ENCODE measurements at regions not wholly inside any gene's neighbourhood (a gene's known extent, or its start where the extent isn't known, plus 50 kb on each side); places are given as distances from the start of the nearest gene placed in this dataset.
"Not testable (repeated sequence)": the region's sequence is repeated elsewhere in the genome, so short reads cannot be mapped to it uniquely, and the experiment has no call there.

DNA sequence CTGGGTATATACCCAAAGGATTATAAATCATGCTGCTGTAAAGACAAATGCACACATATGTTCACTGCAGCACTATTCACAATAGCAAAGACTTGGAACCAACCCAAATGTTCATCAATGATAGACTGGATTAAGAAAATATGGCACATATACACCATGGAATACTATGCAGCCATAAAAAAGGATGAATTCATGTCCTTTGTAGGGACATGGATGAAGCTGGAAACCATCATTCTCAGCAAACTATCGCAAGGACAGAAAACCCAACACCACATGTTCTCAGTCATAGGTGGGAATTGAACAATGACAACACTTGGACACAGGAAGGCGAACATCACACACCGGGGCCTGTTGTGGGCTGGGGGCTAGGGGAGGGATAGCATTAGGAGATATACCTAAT lies 406.1 kb downstream of the NFIB start:
- not testable (repeated sequence) for H3K36me3 Mint-ChIP-seq (ENCODE audit: low read depth); H3K27ac Mint-ChIP-seq; H3K27me3 Mint-ChIP-seq; H3K4me3 Mint-ChIP-seq; H3K9me3 Mint-ChIP-seq; ATAC-seq (replicated peaks); H3K4me1 Mint-ChIP-seq

DNA sequence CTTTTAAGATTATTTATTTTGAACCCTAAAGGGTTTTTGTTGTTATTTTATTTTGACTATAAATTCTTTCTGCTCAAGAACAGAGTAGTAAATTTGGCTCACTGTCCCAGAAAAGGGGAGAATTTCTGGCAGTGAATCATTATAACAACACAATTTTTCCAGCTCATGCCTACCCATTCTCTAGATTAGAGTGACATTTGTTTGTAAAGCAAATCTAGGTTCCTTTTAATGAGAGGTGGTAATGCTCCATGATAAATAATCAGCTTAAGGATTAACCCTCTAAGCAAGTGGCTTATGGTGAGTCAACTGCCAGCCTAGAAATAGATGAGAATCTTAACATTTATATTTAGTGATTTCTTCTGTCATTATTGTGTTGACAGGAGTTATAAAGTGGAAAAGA lies 409.2 kb downstream of the NFIB start:
- H3K4me3 Mint-ChIP-seq, result no peak overlapping the region
- no peaks in the 10 kb centered on the region for H3K27me3 Mint-ChIP-seq
- H3K27ac Mint-ChIP-seq, result no peak overlapping the region
- H3K4me1 Mint-ChIP-seq, result no peaks in the 10 kb centered on the region
- no peak for ATAC-seq (replicated peaks)
- no peaks in the 10 kb centered on the region for H3K36me3 Mint-ChIP-seq (ENCODE audit: low read depth)
- H3K9me3 Mint-ChIP-seq, result no peaks in the 10 kb centered on the region

DNA sequence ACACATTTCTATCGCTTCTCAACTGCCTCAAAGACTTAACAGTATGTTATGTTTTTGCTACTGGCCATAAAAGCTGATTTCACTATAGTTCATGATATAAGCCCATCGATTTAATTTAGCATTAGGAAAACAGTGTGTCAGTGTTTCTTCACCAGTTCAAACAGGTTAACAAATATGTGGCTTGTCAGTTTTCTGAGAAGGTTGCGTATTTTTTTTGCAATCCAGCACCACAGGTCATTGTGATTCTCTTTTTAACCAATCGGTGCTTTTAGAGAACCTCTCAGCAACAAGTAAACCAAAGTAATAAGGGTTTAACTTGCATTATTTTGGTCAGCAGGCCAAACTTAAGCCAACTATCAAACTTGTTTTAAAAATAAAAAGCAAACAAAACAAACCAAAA lies 409.6 kb downstream of the NFIB start:
- H3K4me3 Mint-ChIP-seq, result no peak overlapping the region
- no peaks in the 10 kb centered on the region for H3K36me3 Mint-ChIP-seq (ENCODE audit: low read depth)
- no peak for ATAC-seq (replicated peaks)
- H3K9me3 Mint-ChIP-seq, result no peaks in the 10 kb centered on the region
- no peaks in the 10 kb centered on the region for H3K4me1 Mint-ChIP-seq
- no peaks in the 10 kb centered on the region for H3K27me3 Mint-ChIP-seq
- H3K27ac Mint-ChIP-seq, result no peak overlapping the region

DNA sequence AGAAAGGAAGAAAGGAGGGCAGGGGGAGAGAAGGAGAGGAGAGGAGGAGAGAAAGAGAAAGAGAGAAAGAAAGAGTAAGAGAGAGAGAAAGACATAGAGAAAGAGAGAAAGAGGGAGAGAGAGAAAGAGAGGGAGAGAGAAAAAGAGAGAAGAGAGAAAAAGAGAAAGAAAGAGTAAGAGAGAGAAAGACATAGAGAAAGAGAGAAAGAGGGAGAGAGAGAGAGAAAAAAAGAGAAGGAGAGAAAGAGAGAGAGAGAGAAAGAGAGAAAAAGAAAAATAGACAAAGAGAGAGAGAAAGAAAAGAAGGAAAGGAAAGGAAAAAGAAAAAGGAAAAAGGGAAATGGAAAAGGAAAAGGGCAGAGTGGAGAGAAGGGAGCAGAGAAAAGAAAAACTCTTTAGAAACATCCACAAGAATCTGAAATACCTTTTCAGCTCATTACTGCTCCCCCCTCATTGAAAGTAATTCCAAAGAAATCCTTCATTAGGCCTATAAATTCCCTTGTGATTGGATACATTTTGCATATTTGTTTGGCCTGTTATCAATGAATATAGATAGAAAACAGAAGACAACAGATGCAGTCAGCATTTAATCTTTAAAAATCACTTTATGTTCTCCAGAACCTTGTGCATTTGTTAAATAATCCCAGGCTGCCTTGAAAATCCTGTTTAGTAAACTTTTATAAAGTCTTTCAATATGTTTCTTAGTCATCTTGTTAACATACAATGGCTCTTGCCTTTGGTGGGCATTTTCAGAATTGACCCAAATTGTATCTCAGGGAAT lies 411.5 kb downstream of the NFIB start:
- no peaks in the 10 kb centered on the region for H3K4me1 Mint-ChIP-seq

DNA sequence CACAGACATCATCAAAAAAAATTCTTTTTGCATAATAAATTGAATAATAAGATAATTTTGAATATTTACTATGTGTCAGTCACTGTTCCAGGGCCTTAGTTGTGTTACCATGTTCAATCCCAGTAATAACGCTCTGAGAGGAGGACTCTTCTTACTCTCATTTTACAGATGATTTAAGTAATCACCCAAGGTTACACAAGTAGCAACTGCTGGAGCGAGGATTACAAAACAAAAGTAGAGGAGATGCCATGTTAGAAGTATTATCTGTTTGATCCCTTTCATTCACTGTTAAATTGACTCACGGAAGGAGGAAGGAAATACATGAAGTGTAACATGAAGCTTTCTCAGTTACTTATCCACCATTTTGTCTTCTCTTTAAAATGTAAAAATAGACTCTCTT lies 412.8 kb downstream of the NFIB start:
- ATAC-seq (replicated peaks), result no peak
- Mint-ChIP-seq H3K4me3 (no peak overlapping the region), H3K4me1 (no peaks in the 10 kb centered on the region), H3K9me3 (no peaks in the 10 kb centered on the region), H3K27ac (no peak overlapping the region), H3K27me3 (no peaks in the 10 kb centered on the region), H3K36me3 (ENCODE audit: low read depth) (no peaks in the 10 kb centered on the region)

More for the DNA sequence above, 411.5 kb downstream of the NFIB start:
- Mint-ChIP-seq H3K27me3 (no peaks in the 10 kb centered on the region), H3K36me3 (ENCODE audit: low read depth) (no peaks in the 10 kb centered on the region), H3K4me3 (no peak overlapping the region), H3K27ac (no peak overlapping the region), H3K9me3 (no peaks in the 10 kb centered on the region)
- no peak for ATAC-seq (replicated peaks)

DNA sequence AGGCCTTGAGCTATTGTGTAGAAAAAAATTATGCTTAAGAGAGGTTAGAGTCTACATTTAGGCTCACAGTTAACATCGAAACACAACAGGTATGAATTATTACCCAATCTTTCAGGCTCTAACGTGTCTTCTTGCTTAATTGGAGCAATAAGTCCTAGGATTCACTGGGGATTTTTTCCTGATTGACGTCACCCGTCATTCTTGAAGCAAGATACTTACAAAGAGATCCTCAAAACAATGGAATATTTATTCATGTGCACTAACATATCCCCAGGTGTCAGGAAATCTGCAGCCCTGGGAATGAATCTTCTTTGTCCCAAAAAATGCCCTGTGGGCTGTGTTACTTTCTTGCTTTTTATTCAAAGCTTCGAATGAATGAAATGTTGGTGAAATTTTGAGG lies 413.5 kb downstream of the NFIB start:
- Mint-ChIP-seq H3K36me3 (ENCODE audit: low read depth) (no peaks in the 10 kb centered on the region), H3K4me1 (no peaks in the 10 kb centered on the region)

DNA sequence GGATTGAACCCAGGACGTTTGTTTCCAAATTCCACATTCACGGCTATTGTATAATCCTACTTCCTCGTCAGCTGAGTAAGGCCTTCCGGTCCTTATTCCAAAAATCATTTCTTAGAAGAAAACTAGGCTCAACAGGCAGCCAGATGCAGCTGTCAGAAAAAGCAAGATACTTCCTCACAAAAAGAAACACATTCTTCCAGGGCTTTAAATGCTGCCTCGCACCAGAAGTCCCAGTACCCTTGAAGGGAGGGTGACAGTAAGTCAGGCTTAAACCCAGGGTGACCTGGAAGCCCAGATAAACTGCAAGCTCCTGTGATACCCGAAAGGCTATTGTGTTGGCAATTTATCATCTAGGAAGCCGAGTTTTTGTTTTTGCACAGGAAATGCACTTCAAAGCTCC lies 414.0 kb downstream of the NFIB start:
- Mint-ChIP-seq H3K4me3 (no peak overlapping the region), H3K27me3 (no peaks in the 10 kb centered on the region), H3K9me3 (no peaks in the 10 kb centered on the region), H3K27ac (no peak overlapping the region), H3K36me3 (ENCODE audit: low read depth) (no peaks in the 10 kb centered on the region), H3K4me1 (no peaks in the 10 kb centered on the region)
- no peak for ATAC-seq (replicated peaks)

More for the DNA sequence above, 413.5 kb downstream of the NFIB start:
- H3K27ac Mint-ChIP-seq, result no peak overlapping the region
- no peak for ATAC-seq (replicated peaks)
- H3K27me3 Mint-ChIP-seq, result no peaks in the 10 kb centered on the region
- no peaks in the 10 kb centered on the region for H3K9me3 Mint-ChIP-seq
- H3K4me3 Mint-ChIP-seq, result no peak overlapping the region

DNA sequence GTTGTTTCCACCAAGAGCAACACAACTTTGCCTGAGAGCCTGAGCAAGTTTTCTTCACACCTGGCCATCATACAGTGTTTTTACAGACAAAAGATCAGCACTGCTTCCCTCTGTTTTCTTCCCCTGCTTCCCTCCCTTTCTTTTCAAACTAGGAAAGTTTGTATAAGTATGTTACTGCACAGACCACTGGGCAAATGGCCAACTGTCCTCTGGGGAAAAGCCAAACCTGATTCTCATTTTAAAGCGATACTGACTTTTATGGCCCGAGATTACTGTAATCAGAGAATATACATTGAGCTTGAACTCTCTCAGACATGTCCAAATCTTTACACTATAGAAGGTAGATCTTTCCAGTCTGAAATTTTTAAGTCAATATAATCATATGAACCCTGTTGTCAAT lies 415.0 kb downstream of the NFIB start:
- Mint-ChIP-seq H3K27ac (no peak overlapping the region), H3K9me3 (peaks cover 3% of the 10 kb centered on the region), H3K27me3 (no peaks in the 10 kb centered on the region), H3K4me1 (no peaks in the 10 kb centered on the region), H3K36me3 (ENCODE audit: low read depth) (no peaks in the 10 kb centered on the region), H3K4me3 (no peak overlapping the region)
- no peak for ATAC-seq (replicated peaks)

DNA sequence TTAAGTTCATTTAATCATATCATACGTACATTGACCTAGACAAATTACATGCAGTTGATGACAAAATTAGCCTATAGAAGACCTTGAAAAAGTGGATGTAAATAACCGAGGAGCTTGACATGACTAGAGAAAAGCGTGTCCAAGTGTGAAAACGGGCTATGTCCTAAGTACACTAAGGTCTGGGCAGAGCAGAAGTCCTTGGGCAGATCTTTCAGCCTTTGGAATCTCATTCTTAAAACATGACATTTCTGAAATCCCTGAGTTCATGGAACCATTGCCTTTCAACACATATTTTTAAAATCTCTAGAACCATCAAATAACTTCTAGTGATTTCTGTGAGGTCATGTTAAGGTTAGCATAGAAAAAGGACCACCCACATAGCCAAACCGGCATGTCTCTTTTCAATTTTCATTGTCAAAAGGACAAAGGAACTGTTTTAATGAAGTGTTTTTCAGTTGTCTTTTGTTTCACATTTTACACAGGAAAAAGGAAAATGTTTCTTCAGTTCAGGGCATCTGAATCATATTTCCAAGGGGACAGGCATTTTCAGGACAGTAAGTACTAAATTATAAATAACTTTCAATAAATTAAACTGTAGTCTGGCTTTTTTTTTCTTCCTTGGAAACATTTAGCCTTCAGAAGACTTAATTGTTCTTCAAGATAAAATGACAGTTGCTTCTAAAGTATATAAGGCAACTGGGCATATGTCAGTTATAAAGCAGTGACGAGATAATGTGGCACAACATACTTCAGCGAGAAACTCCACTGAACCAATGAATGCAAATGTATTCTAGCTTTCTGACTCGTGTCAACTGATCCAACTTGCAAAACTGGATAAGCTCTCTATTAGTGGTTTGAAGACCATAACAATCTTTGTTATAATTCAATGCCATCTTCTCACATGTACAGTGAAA lies 416.8 kb downstream of the NFIB start:
- ATAC-seq (replicated peaks), result no peak
- Mint-ChIP-seq H3K9me3 (peaks cover 8% of the 10 kb centered on the region), H3K27ac (no peak overlapping the region)

DNA sequence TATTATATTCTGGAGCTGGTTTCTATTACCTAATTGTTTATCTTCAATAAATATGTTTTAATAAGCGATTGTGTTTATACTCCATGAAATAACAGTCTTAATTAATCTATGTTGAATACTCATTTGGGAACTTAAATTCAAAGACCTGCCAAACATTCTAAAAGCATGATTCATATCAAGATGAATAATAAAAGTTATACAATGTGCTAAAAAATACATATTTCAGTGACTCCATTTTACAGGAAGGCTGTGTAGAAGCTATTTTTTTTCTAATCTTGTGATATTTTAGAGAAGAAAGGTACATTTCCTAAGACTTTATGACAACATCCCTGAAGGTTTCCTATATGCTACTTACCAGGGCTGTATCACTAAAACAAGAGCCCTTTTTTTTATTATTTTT lies 417.9 kb downstream of the NFIB start:
- Mint-ChIP-seq H3K4me1 (no peaks in the 10 kb centered on the region), H3K9me3 (peaks cover 8% of the 10 kb centered on the region), H3K36me3 (ENCODE audit: low read depth) (no peaks in the 10 kb centered on the region), H3K27me3 (no peaks in the 10 kb centered on the region), H3K4me3 (no peak overlapping the region), H3K27ac (no peak overlapping the region)
- no peak for ATAC-seq (replicated peaks)

More for the DNA sequence above, 416.8 kb downstream of the NFIB start:
- H3K36me3 Mint-ChIP-seq (ENCODE audit: low read depth), result no peaks in the 10 kb centered on the region
- no peak overlapping the region for H3K4me3 Mint-ChIP-seq
- H3K27me3 Mint-ChIP-seq, result no peaks in the 10 kb centered on the region
- no peaks in the 10 kb centered on the region for H3K4me1 Mint-ChIP-seq

DNA sequence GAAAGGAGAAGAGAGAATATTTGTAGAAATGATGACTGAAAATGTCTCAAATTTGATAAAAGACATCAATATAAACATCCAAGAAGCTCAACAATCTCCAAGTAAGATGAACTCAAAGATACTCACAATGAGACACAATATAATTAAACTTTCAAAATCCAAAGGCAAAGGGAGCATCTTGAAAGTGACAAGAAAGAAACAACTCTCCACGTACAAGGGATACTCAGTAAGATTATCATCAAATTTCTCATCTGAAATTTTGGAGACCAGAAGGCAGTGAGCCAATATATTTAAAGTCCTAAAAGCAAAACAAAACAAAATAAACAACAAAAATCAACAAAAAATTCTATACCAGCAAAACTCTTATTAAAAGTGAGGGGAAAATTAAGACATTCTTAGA lies 428.7 kb downstream of the NFIB start:
- Mint-ChIP-seq H3K4me1 (no peaks in the 10 kb centered on the region), H3K4me3 (no peak overlapping the region), H3K9me3 (peaks cover 11% of the 10 kb centered on the region), H3K36me3 (ENCODE audit: low read depth) (no peaks in the 10 kb centered on the region), H3K27me3 (no peaks in the 10 kb centered on the region), H3K27ac (no peak overlapping the region)
- no peak for ATAC-seq (replicated peaks)

DNA sequence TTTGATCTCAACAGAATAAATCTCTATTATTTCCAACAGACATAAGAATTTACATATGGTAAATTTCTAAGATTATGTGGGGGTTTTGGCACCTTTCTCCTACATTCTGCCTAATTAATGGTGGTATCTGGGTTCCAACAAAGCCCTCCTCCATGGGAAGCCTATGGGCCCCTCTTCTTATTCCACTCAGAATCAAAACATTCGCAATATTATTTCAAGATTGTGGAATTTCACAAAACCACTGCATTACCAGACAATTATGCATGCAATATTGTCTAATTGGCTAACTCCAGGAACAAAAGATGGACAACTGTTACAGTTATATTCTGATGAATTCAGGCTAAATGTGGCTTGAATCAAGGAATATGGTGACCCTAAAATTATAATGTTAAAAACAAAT lies 434.0 kb downstream of the NFIB start:
- H3K4me3 Mint-ChIP-seq, result no peak overlapping the region
- H3K36me3 Mint-ChIP-seq (ENCODE audit: low read depth), result no peaks in the 10 kb centered on the region
- peaks cover 10% of the 10 kb centered on the region for H3K9me3 Mint-ChIP-seq
- no peak for ATAC-seq (replicated peaks)
- H3K27me3 Mint-ChIP-seq, result no peaks in the 10 kb centered on the region
- no peak overlapping the region for H3K27ac Mint-ChIP-seq
- H3K4me1 Mint-ChIP-seq, result no peaks in the 10 kb centered on the region

DNA sequence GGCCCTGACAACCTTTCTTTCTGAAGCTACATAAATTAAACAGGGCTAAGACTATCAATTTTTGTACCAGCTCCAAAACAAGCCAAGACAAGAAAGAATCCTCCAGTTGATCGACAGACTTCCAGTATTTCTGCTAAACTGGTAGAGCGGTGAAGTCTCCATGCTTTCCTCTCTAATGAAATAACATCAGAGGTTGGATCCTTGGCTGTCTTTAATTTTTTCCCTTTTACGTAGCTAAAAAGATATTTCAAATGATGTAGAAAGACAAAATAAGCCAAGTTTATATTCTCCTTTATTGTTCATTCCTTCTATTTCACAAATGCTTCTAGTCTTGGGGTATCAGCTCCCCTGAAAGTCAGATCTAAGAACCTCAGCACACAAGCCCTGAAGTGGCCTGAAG lies 434.9 kb downstream of the NFIB start:
- H3K9me3 Mint-ChIP-seq, result peaks cover 9% of the 10 kb centered on the region
- H3K4me1 Mint-ChIP-seq, result no peaks in the 10 kb centered on the region
- no peak for ATAC-seq (replicated peaks)
- H3K4me3 Mint-ChIP-seq, result no peak overlapping the region
- no peaks in the 10 kb centered on the region for H3K36me3 Mint-ChIP-seq (ENCODE audit: low read depth)
- H3K27ac Mint-ChIP-seq, result no peak overlapping the region
- H3K27me3 Mint-ChIP-seq, result no peaks in the 10 kb centered on the region

DNA sequence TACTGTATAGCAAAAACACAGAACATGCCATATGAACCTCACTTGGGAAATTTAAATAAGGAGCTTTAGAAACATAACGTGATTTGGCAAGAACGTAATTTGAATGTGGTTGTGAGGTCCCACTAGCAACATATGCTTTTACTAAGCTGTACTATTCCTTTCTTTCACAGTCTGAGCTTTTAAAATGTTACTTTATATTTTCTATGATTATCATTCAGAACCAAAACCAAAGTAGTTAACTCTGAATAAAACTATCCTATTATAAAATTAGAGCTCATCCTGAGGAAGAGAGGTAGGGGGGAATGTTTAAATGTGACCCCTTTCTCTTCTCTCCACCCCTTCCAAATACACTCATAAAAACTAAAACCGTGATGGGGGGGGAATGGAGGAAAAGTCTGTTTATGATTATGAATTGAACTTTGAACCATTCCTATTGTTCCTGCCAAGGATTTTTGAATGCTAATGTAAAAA lies 435.7 kb downstream of the NFIB start:
- Mint-ChIP-seq H3K27me3 (no peaks in the 10 kb centered on the region), H3K9me3 (peaks cover 15% of the 10 kb centered on the region), H3K36me3 (ENCODE audit: low read depth) (no peaks in the 10 kb centered on the region)

DNA sequence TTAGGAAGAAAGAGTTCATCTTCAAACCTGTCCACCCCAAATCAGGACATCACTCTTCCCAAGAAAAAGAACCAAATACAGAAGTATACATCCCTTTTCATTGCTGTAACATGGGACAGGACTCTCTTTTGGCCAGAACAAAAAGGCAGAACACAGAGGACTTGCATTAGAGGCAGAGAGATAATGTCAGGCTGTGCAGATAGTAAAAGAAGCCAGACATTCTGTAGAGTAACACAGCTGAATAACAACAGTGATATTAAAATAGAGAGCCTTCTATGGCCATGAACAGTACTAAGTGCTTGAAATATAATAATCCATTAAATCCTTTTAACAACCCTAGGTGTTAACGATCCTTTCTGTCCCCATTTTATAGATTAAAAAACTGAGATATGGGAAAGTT lies 437.2 kb downstream of the NFIB start:
- ATAC-seq (replicated peaks), result no peak

More for the DNA sequence above, 435.7 kb downstream of the NFIB start:
- Mint-ChIP-seq H3K4me3 (no peak overlapping the region), H3K4me1 (no peaks in the 10 kb centered on the region), H3K27ac (no peak overlapping the region)
- no peak for ATAC-seq (replicated peaks)

More for the DNA sequence above, 437.2 kb downstream of the NFIB start:
- H3K4me1 Mint-ChIP-seq, result no peaks in the 10 kb centered on the region
- peaks cover 12% of the 10 kb centered on the region for H3K9me3 Mint-ChIP-seq
- no peaks in the 10 kb centered on the region for H3K27me3 Mint-ChIP-seq
- no peaks in the 10 kb centered on the region for H3K36me3 Mint-ChIP-seq (ENCODE audit: low read depth)
- no peak overlapping the region for H3K4me3 Mint-ChIP-seq
- H3K27ac Mint-ChIP-seq, result no peak overlapping the region

Measured in activated T-helper 17 cell treated with anti-CD3 and anti-CD28 coated beads, Interleukin-2, amount 50 U/mL, for 72 hours (primary cell).